H1 (cell line): ENCODE measurements at regions not wholly inside any gene's neighbourhood (a gene's known extent, or its start where the extent isn't known, plus 50 kb on each side); places are given as distances from the start of the nearest gene placed in this dataset.

Source experiments
- CEBPB ChIP-seq: IDR thresholded peaks from 2 replicates; pipeline ENCODE4 v1.6.1; 2012; ENCODE audit warnings: low read depth, low read length
- EZH2 ChIP-seq: fragments of 200-600 bp; sonication (generic); IDR thresholded peaks from 2 replicates; pipeline ENCODE4 v1.7.1; 2012; ENCODE audit warnings: low read depth, mild to moderate bottlenecking, moderate library complexity, low read length, inconsistent platforms; ENCODE audit not compliant: severe bottlenecking
- POLR2A ChIP-seq, 2 experiments: IDR thresholded peaks; 1 replicate in 1 of 2; 2 replicates in 1 of 2; pipeline ENCODE4 v1.6.1; 2011; ENCODE audit warnings: low read depth in 2 of 2, low read length in 2 of 2, mild to moderate bottlenecking in 2 of 2; ENCODE audit errors: control extremely low read depth in 1 of 2
- TF ChIP-seq, protein P1 (sequence below), 3 experiments: IDR thresholded peaks; 1 replicate in 2 of 3; 2 replicates in 1 of 3; pipeline versions ENCODE4 v1.5.1 to v1.6.1; 2011; ENCODE audit warnings: low read length in 3 of 3, mild to moderate bottlenecking in 3 of 3, inconsistent platforms in 2 of 3, low read depth in 1 of 3, moderate library complexity in 1 of 3; ENCODE audit not compliant: insufficient read depth in 1 of 3; ENCODE audit errors: control extremely low read depth in 1 of 3

DNA sequence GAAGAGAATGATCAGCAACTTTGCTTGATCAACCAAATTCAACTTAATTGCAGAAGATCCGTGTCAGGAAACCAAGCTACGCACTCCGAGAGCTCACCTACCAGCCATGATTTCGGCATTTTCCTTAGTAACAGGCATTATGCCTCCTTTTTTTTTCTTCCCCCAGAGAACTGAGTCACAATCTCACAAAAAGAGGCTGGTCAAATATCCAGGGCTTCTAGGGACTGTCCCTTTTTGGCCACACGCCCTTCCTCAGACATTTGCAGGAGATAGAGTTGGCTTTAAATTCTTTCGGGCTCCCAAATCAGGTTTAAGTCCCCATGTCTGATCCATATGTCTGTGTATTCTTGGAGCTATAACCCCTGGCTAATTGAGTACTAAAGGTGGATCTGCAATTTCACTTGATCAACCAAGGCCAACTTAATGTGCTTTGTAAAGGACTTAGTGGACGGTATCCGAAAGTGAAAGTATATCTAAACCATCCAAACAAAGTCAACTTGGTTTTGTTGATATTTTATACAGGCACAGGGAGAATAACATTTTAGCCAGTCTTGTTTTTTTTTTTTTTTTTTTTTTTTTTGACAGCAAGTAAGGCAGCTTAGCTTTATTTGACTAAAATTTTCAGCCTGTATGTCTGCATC lies 100.8 kb upstream of the TBCA start:
- TF ChIP-seq POLR2A (IDR thresholded peaks at IDR 0.05; ENCODE audit: control extremely low read depth in 1 of 2, low read depth in 2 of 2, low read length in 2 of 2): no peak
- no peak for TF ChIP-seq CEBPB
- no peak for TF ChIP-seq EZH2
- TF ChIP-seq, protein P1, sequence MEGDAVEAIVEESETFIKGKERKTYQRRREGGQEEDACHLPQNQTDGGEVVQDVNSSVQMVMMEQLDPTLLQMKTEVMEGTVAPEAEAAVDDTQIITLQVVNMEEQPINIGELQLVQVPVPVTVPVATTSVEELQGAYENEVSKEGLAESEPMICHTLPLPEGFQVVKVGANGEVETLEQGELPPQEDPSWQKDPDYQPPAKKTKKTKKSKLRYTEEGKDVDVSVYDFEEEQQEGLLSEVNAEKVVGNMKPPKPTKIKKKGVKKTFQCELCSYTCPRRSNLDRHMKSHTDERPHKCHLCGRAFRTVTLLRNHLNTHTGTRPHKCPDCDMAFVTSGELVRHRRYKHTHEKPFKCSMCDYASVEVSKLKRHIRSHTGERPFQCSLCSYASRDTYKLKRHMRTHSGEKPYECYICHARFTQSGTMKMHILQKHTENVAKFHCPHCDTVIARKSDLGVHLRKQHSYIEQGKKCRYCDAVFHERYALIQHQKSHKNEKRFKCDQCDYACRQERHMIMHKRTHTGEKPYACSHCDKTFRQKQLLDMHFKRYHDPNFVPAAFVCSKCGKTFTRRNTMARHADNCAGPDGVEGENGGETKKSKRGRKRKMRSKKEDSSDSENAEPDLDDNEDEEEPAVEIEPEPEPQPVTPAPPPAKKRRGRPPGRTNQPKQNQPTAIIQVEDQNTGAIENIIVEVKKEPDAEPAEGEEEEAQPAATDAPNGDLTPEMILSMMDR (IDR thresholded peaks at IDR 0.05; ENCODE audit: control extremely low read depth in 1 of 3, insufficient read depth in 1 of 3, low read depth in 1 of 3, low read length in 3 of 3): no peak
